ENCODE measurements at regions not wholly inside any gene's neighbourhood (a gene's known extent, or its start where the extent isn't known, plus 50 kb on each side); places are given as distances from the start of the nearest gene placed in this dataset.

- TF ChIP-seq POLR2A (IDR thresholded peaks at IDR 0.05; ENCODE audit: low read depth, low read length) (no peak), POLR2AphosphoS5 (IDR thresholded peaks at IDR 0.05; ENCODE audit: low read depth, low read length) (no peak), PAX5 (IDR thresholded peaks at IDR 0.05; ENCODE audit: insufficient read depth, low read length, severe bottlenecking) (no peak), SPI1 (IDR thresholded peaks at IDR 0.05; ENCODE audit: low read depth, low read length) (no peak), TAF1 (IDR thresholded peaks at IDR 0.05; ENCODE audit: low read depth, low read length) (no peak), POU2F2 (IDR thresholded peaks at IDR 0.05; ENCODE audit: low read depth, low read length) (no peak)
Measured at GRCh38 chr7:51613911-51614357, 297.3 kb upstream of the COBL start.
